Chondrocyte (in vitro differentiated cells): ENCODE measurements at regions not wholly inside any gene's neighbourhood (a gene's known extent, or its start where the extent isn't known, plus 50 kb on each side); places are given as distances from the start of the nearest gene placed in this dataset.

Source experiments
- DNase-seq: peaks from one replicate; pipeline ENCODE4 v3.0.0; 2021; ENCODE audit warnings: mixed read lengths, low spot score
- H3K27ac Mint-ChIP-seq: one replicate; pipeline ENCODE4 v1.8.0; 2021; ENCODE audit warnings: mild to moderate bottlenecking, moderate library complexity, mixed read lengths; ENCODE audit not compliant: unreplicated experiment
- H3K27me3 Mint-ChIP-seq: 2 replicates; pipeline ENCODE4 v1.8.0; 2021; ENCODE audit warnings: low read depth, mixed read lengths
- H3K36me3 Mint-ChIP-seq: 2 replicates; pipeline ENCODE4 v1.8.0; 2021; ENCODE audit warnings: low read depth, mixed read lengths
- H3K4me1 Mint-ChIP-seq: 2 replicates; pipeline ENCODE4 v1.8.0; 2021; ENCODE audit warnings: low read depth, mild to moderate bottlenecking, mixed read lengths
- H3K4me3 Mint-ChIP-seq: one replicate; pipeline ENCODE4 v1.8.0; 2021; ENCODE audit warnings: mild to moderate bottlenecking, moderate library complexity, mixed read lengths; ENCODE audit not compliant: unreplicated experiment
- H3K9me3 Mint-ChIP-seq: 2 replicates; pipeline ENCODE4 v1.8.0; 2021; ENCODE audit warnings: low read depth, mixed read lengths
- CTCF ChIP-seq: fragments of 200-600 bp; sonication (generic); IDR thresholded peaks from 2 replicates; pipeline ENCODE4 v1.5.0; 2021; ENCODE audit warnings: antibody characterized with exemption, mild to moderate bottlenecking, moderate library complexity

DNA sequence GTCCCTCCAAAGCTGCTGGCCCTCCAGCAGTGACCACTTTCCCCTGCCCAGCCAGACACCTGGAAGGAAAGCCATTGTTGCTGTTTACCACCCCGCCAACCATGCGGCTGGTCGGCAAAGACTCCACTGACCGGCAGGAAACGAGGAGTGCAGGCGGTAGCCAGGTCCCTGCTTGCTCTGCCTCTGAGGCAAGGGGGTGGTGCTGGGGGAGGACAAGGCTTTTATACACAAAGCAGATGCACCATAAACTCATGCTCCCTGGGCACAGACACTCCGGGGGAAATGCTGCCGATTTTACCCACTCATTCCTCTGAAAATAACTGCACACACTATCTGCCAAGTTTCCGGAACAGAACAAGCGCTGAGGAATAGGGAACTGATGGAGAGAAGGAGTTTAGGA lies 62.8 kb upstream of the GRIN2A start:
- Mint-ChIP-seq H3K36me3 (no peaks in the 10 kb centered on the region), H3K27ac (no peak overlapping the region), H3K27me3 (no peaks in the 10 kb centered on the region), H3K9me3 (no peaks in the 10 kb centered on the region), H3K4me3 (no peak overlapping the region), H3K4me1 (no peaks in the 10 kb centered on the region)
- no peak for TF ChIP-seq CTCF
- DNase-seq = no peak

DNA sequence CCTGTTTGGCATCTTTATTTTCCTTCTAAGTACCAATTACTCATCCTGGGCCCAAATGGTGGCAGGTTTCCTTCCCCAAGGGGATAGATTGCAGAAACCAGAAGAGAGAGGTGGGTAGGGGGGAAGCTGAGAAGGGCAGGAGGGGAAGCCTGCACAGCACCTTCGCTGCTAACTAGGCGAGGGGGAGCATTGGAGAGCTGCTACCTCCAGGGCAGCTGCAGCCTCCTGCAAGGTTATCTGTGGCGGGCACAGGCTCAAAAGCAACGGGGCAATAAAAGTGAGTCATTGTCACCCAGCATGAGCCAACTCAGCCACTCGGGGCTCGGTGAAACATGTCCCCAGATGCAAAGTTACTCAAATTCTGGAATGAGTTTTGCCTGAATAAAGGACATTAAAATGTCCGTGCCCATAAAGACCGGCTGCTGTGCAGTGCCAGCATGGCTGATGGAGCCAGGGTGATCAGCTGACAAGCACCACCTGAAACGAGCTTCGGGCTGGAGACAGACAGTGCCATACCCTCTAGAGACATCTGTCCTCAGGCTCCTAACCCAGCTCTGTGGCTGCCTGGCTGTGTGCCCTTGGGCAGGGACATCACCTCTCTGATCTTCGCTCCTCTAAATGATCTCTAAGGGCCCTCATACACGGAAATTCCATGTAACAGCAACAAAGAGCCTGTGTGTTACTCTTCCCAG lies 68.1 kb upstream of the GRIN2A start:
- DNase-seq = no peak
- Mint-ChIP-seq H3K36me3 (no peaks in the 10 kb centered on the region), H3K9me3 (no peaks in the 10 kb centered on the region), H3K27ac (no peak overlapping the region), H3K4me1 (no peaks in the 10 kb centered on the region), H3K27me3 (peaks cover 9% of the 10 kb centered on the region), H3K4me3 (no peak overlapping the region)
- no peak for TF ChIP-seq CTCF

DNA sequence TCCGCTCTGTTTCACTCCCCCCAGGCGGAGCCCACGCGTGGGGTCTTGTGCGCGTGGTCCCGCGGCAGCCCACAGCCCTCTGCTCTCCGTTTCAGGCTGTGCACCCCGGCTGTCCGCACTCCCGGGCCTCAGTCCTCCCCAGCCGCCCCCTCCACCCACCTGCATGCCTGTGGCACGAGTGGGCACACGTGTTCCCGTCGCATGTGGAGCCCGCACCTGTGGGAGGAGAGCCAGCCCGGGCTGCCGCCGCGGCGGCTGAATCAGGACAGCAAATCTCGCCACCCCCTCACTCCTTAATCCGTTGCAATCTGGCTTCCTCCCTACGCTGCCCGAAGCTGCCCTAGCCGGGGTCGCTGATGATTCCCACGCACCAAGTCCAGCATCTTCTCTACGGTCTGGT lies 69.9 kb upstream of the GRIN2A start:
- no peak for DNase-seq
- no peaks in the 10 kb centered on the region for H3K9me3 Mint-ChIP-seq
- TF ChIP-seq CTCF = no peak
- no peak overlapping the region for H3K27ac Mint-ChIP-seq
- peaks cover 14% of the 10 kb centered on the region for H3K27me3 Mint-ChIP-seq
- H3K4me1 Mint-ChIP-seq = no peaks in the 10 kb centered on the region
- H3K36me3 Mint-ChIP-seq = no peaks in the 10 kb centered on the region
- no peak overlapping the region for H3K4me3 Mint-ChIP-seq

GRCh38 chr16:10253409-10253808 lies 71.2 kb upstream of the GRIN2A start:
- peaks cover 14% of the 10 kb centered on the region for H3K27me3 Mint-ChIP-seq
- no peaks in the 10 kb centered on the region for H3K9me3 Mint-ChIP-seq
- no peaks in the 10 kb centered on the region for H3K4me1 Mint-ChIP-seq
- H3K4me3 Mint-ChIP-seq = no peak overlapping the region
- no peak for DNase-seq
- no peak for TF ChIP-seq CTCF
- H3K27ac Mint-ChIP-seq = no peak overlapping the region
- no peaks in the 10 kb centered on the region for H3K36me3 Mint-ChIP-seq

GRCh38 chr16:10255728-10256127 lies 73.5 kb upstream of the GRIN2A start:
- TF ChIP-seq CTCF = no peak
- no peaks in the 10 kb centered on the region for H3K36me3 Mint-ChIP-seq

More at GRCh38 chr16:10255728-10256127, 73.5 kb upstream of the GRIN2A start:
- DNase-seq = no peak
- Mint-ChIP-seq H3K4me1 (no peaks in the 10 kb centered on the region), H3K27ac (no peak overlapping the region), H3K27me3 (peaks cover 14% of the 10 kb centered on the region), H3K9me3 (no peaks in the 10 kb centered on the region), H3K4me3 (no peak overlapping the region)
